Neutrophil (primary cell): ENCODE measurements at regions not wholly inside any gene's neighbourhood (a gene's known extent, or its start where the extent isn't known, plus 50 kb on each side); places are given as distances from the start of the nearest gene placed in this dataset.

Experiments
- H3K27ac ChIP-seq: fragments of 200-600 bp; sonication (generic); 2 replicates; pipeline ENCODE4 v1.5.1; 2016; ENCODE audit warnings: mild to moderate bottlenecking, moderate library complexity
- H3K27me3 ChIP-seq: fragments of 200-600 bp; sonication (generic); 2 replicates; pipeline ENCODE4 v1.6.0; 2016; ENCODE audit warnings: mild to moderate bottlenecking
- H3K36me3 ChIP-seq: fragments of 200-600 bp; sonication (generic); 2 replicates; pipeline ENCODE4 v1.5.1; 2017
- H3K4me1 ChIP-seq, 2 experiments: fragments of 200-600 bp in 1 of 2; sonication (generic) in 1 of 2; 1 replicate in 1 of 2; 2 replicates in 1 of 2; pipeline versions ENCODE4 v1.5.1 to v1.6.1; 2013 to 2016; ENCODE audit warnings: low read depth in 1 of 2, low read length in 1 of 2, mild to moderate bottlenecking in 1 of 2, moderate library complexity in 1 of 2; ENCODE audit not compliant: control insufficient read depth in 1 of 2, insufficient read depth in 1 of 2
- H3K4me3 ChIP-seq, 2 experiments: fragments of 200-600 bp in 1 of 2; sonication (generic) in 1 of 2; 1 replicate in 1 of 2; 2 replicates in 1 of 2; pipeline ENCODE4 v1.5.1; 2013 to 2016; ENCODE audit warnings: low read depth in 1 of 2, low read length in 1 of 2, mild to moderate bottlenecking in 1 of 2, moderate library complexity in 1 of 2
- H3K9me3 ChIP-seq: fragments of 200-600 bp; sonication (generic); 2 replicates; pipeline ENCODE4 v1.5.1; 2016
- CTCF ChIP-seq: fragments of 200-600 bp; sonication (generic); IDR thresholded peaks from 2 replicates; pipeline ENCODE4 v1.5.1; 2016; ENCODE audit warnings: antibody characterized with exemption

GRCh38 chr12:111298582-111299436, 70.1 kb downstream of the PHETA1 start:
- H3K27ac ChIP-seq = no peak overlapping the region
- H3K9me3 ChIP-seq = no peaks in the 10 kb centered on the region
- no peak overlapping the region for H3K4me3 ChIP-seq
- no peaks in the 10 kb centered on the region for H3K4me1 ChIP-seq
- no peak for TF ChIP-seq CTCF
- H3K36me3 ChIP-seq = no peaks in the 10 kb centered on the region
- no peaks in the 10 kb centered on the region for H3K27me3 ChIP-seq

- H3K27me3 ChIP-seq = no peaks in the 10 kb centered on the region
- H3K4me3 ChIP-seq = no peak overlapping the region
- no peaks in the 10 kb centered on the region for H3K36me3 ChIP-seq
- H3K27ac ChIP-seq = no peak overlapping the region
- no peak for TF ChIP-seq CTCF
- H3K9me3 ChIP-seq = no peaks in the 10 kb centered on the region
- no peaks in the 10 kb centered on the region for H3K4me1 ChIP-seq
Measured at GRCh38 chr12:111297703-111298426, 71.0 kb downstream of the PHETA1 start.

GRCh38 chr12:111296906-111297463, 71.9 kb downstream of the PHETA1 start:
- no peak for TF ChIP-seq CTCF
- Histone ChIP-seq H3K4me3 (no peak overlapping the region), H3K36me3 (no peaks in the 10 kb centered on the region)

GRCh38 chr12:111295176-111295575, 73.7 kb downstream of the PHETA1 start:
- Histone ChIP-seq H3K36me3 (no peaks in the 10 kb centered on the region), H3K9me3 (no peaks in the 10 kb centered on the region), H3K27me3 (no peaks in the 10 kb centered on the region), H3K4me1 (no peaks in the 10 kb centered on the region), H3K27ac (no peak overlapping the region), H3K4me3 (no peak overlapping the region)
- no peak for TF ChIP-seq CTCF

More at GRCh38 chr12:111296906-111297463, 71.9 kb downstream of the PHETA1 start:
- Histone ChIP-seq H3K27ac (no peak overlapping the region), H3K4me1 (no peaks in the 10 kb centered on the region), H3K9me3 (no peaks in the 10 kb centered on the region), H3K27me3 (no peaks in the 10 kb centered on the region)

GRCh38 chr12:111293266-111294009, 75.5 kb downstream of the PHETA1 start:
- no peak for TF ChIP-seq CTCF
- Histone ChIP-seq H3K27me3 (no peaks in the 10 kb centered on the region), H3K4me3 (no peak overlapping the region), H3K4me1 (no peaks in the 10 kb centered on the region), H3K9me3 (no peaks in the 10 kb centered on the region), H3K27ac (no peak overlapping the region), H3K36me3 (no peaks in the 10 kb centered on the region)
